ENCODE measurements at regions not wholly inside any gene's neighbourhood (a gene's known extent, or its start where the extent isn't known, plus 50 kb on each side); places are given as distances from the start of the nearest gene placed in this dataset.
A peak's percentile ranks its signal among the peaks of the same experiment; 100 is the strongest.

GRCh38 chr4:135564090-135564489 is 1362.5 kb upstream of the PABPC4L start:
- Mint-ChIP-seq H3K36me3 (ENCODE audit: low read depth) (no peaks in the 10 kb centered on the region), H3K4me3 (no peak overlapping the region), H3K27me3 (ENCODE audit: insufficient read depth, low read depth, poor library complexity) (peaks cover 3% of the 10 kb centered on the region), H3K4me1 (peaks cover 3% of the 10 kb centered on the region; the same call in 2 of the 3 replicates), H3K27ac (peak overlapping the region; percentile 72), H3K9me3 (no peaks in the 10 kb centered on the region)
- DNase-seq (ENCODE audit: low spot score) (no peak), ATAC-seq (no peak)
- H3K9me2 ChIP-seq (ENCODE audit: insufficient read depth), result peaks cover 4% of the 10 kb centered on the region; the same call in 1 of the 2 replicates
- H2AFZ ChIP-seq, result no peak overlapping the region
- no peaks in the 10 kb centered on the region for H3F3A ChIP-seq (replicated peaks; ENCODE audit: low read depth)
- H3K27me3 ChIP-seq (ENCODE audit: insufficient read depth), result no peaks in the 10 kb centered on the region
- H3K4me3 ChIP-seq, result no peak overlapping the region
- no peaks in the 10 kb centered on the region for H3K79me2 ChIP-seq (replicated peaks; ENCODE audit: insufficient read depth)
- H3K27ac ChIP-seq (ENCODE audit: low read depth), result no peak overlapping the region
- no peak for TF ChIP-seq EZH2phosphoT487 (IDR thresholded peaks at IDR 0.05; ENCODE audit: unreplicated experiment)
- TF ChIP-seq CTCF (conservative IDR thresholded peaks at IDR 0.05; ENCODE audit: low read depth in 2 of 2), result no peak
- TF ChIP-seq JUNB (IDR thresholded peaks at IDR 0.05; ENCODE audit: unreplicated experiment), result no peak
- no peaks in the 10 kb centered on the region for H3K4me1 ChIP-seq (ENCODE audit: insufficient read depth)
- H3K36me3 ChIP-seq (ENCODE audit: insufficient read depth), result no peaks in the 10 kb centered on the region
- no peaks in the 10 kb centered on the region for H4K20me1 ChIP-seq (replicated peaks; ENCODE audit: insufficient read depth)
- H3K4me2 ChIP-seq, result no peak overlapping the region

GRCh38 chr4:135553213-135553612 is 1351.6 kb upstream of the PABPC4L start:
- Mint-ChIP-seq H3K4me3 (no peak overlapping the region), H3K4me1 (no peaks in the 10 kb centered on the region), H3K36me3 (ENCODE audit: low read depth) (no peaks in the 10 kb centered on the region), H3K27ac (no peak overlapping the region), H3K27me3 (ENCODE audit: insufficient read depth, low read depth, poor library complexity) (no peaks in the 10 kb centered on the region), H3K9me3 (no peaks in the 10 kb centered on the region)
- H3K4me1 ChIP-seq (ENCODE audit: insufficient read depth), result no peaks in the 10 kb centered on the region
- H3K79me2 ChIP-seq (replicated peaks; ENCODE audit: insufficient read depth), result no peaks in the 10 kb centered on the region
- H3K36me3 ChIP-seq (ENCODE audit: insufficient read depth), result no peaks in the 10 kb centered on the region
- no peak for DNase-seq (ENCODE audit: low spot score)
- no peaks in the 10 kb centered on the region for H3K9me2 ChIP-seq (ENCODE audit: insufficient read depth)
- H3K4me2 ChIP-seq, result no peak overlapping the region
- ATAC-seq, result no peak
- no peak overlapping the region for H2AFZ ChIP-seq
- no peak overlapping the region for H3K27ac ChIP-seq (ENCODE audit: low read depth)
- H4K20me1 ChIP-seq (replicated peaks; ENCODE audit: insufficient read depth), result no peaks in the 10 kb centered on the region
- H3F3A ChIP-seq (replicated peaks; ENCODE audit: low read depth), result no peaks in the 10 kb centered on the region
- no peaks in the 10 kb centered on the region for H3K27me3 ChIP-seq (ENCODE audit: insufficient read depth)
- H3K4me3 ChIP-seq, result no peak overlapping the region
- TF ChIP-seq ZNF331 (CRISPR knock-in tag; IDR thresholded peaks at IDR 0.05; ENCODE audit: low read depth) (no peak), STAT1 (IDR thresholded peaks at IDR 0.05; ENCODE audit: unreplicated experiment) (no peak), CREB1 (CRISPR knock-in tag; IDR thresholded peaks at IDR 0.05; ENCODE audit: low read depth) (no peak), POLR2AphosphoS5 (IDR thresholded peaks at IDR 0.05; ENCODE audit: low read depth) (no peak), NANOG (IDR thresholded peaks at IDR 0.05; ENCODE audit: borderline replicate concordance) (no peak), ZNF114 (CRISPR knock-in tag; IDR thresholded peaks at IDR 0.05) (no peak), ETS1 (IDR thresholded peaks at IDR 0.05) (no peak), REST (IDR thresholded peaks at IDR 0.05; ENCODE audit: unreplicated experiment) (no peak), CTCF (conservative IDR thresholded peaks at IDR 0.05; ENCODE audit: low read depth in 2 of 2) (no peak), JUNB (IDR thresholded peaks at IDR 0.05; ENCODE audit: unreplicated experiment) (no peak)
